Stomach smooth muscle (tissue), 2 donors: ENCODE measurements at regions not wholly inside any gene's neighbourhood (a gene's known extent, or its start where the extent isn't known, plus 50 kb on each side); places are given as distances from the start of the nearest gene placed in this dataset.

Experiments used
- H3K27ac ChIP-seq: one replicate; pipeline ENCODE4 v1.7.0; 2013; ENCODE audit warnings: mild to moderate bottlenecking, low read length, inconsistent platforms
- H3K27me3 ChIP-seq, 2 donors: one replicate each; pipeline ENCODE4 v1.7.0; 2013; ENCODE audit warnings: low read length in 2 of 2; ENCODE audit not compliant: insufficient read depth in 2 of 2, control insufficient read depth in 1 of 2
- H3K36me3 ChIP-seq, 2 donors: one replicate each; pipeline ENCODE4 v1.7.0; 2013; ENCODE audit warnings: low read length in 2 of 2; ENCODE audit not compliant: control insufficient read depth in 2 of 2, insufficient read depth in 2 of 2
- H3K4me1 ChIP-seq: one replicate; pipeline ENCODE4 v1.7.0; 2013; ENCODE audit warnings: low read length; ENCODE audit not compliant: control insufficient read depth, insufficient read depth
- H3K4me3 ChIP-seq, 2 donors: one replicate each; pipeline ENCODE4 v1.7.0; 2013; ENCODE audit warnings: low read length in 2 of 2
- H3K9ac ChIP-seq, 2 donors: one replicate each; pipeline ENCODE4 v1.7.0; 2013; ENCODE audit warnings: low read length in 2 of 2, mild to moderate bottlenecking in 1 of 2
- H3K9me3 ChIP-seq, 2 donors: one replicate each; pipeline ENCODE4 v1.7.0; 2013; ENCODE audit warnings: low read length in 2 of 2; ENCODE audit not compliant: control insufficient read depth in 2 of 2
- donor health status: healthy.
- donor health status: Pancreatic carcinoma.

- Histone ChIP-seq H3K4me3 (no peak overlapping the region), H3K9me3 (no peaks in the 10 kb centered on the region), H3K9ac (no peak overlapping the region), H3K27ac (no peak overlapping the region), H3K36me3 (no peaks in the 10 kb centered on the region), H3K27me3 (peaks cover 0 to 12% of the 10 kb centered on the region in 2 donors), H3K4me1 (no peaks in the 10 kb centered on the region)
Observed at GRCh38 chr19:28425046-28425931, 787.7 kb downstream of the UQCRFS1 start.

GRCh38 chr19:28424662-28425045 is 788.3 kb downstream of the UQCRFS1 start:
- H3K4me1 ChIP-seq, result no peaks in the 10 kb centered on the region
- H3K9ac ChIP-seq, result no peak overlapping the region
- H3K27me3 ChIP-seq, result peaks cover 0 to 12% of the 10 kb centered on the region in 2 donors
- H3K36me3 ChIP-seq, result no peaks in the 10 kb centered on the region
- no peak overlapping the region for H3K27ac ChIP-seq
- no peak overlapping the region for H3K4me3 ChIP-seq
- H3K9me3 ChIP-seq, result no peaks in the 10 kb centered on the region

DNA sequence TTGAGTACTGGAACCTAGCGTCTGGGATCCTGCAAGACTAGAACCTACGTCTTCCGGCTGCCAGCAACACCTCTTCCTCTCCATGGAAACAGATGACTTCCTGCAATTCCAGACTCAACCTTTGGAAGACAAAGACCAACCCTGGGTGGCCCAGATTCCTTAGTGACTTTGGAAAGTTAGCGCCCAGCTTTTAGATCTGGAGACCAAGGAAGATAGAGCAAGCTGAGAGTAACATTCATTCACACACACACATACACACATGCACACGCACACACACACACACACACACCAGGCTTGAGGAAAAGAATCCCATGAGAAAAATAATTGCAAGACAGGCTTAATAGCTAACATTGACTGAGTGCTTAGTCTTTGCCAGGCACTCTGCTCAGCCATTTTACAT is 788.9 kb downstream of the UQCRFS1 start:
- Histone ChIP-seq H3K4me1 (no peaks in the 10 kb centered on the region), H3K9ac (no peak overlapping the region), H3K27ac (no peak overlapping the region), H3K4me3 (no peak overlapping the region), H3K9me3 (peaks cover 0 to 3% of the 10 kb centered on the region in 2 donors), H3K27me3 (peaks cover 0 to 12% of the 10 kb centered on the region in 2 donors), H3K36me3 (no peaks in the 10 kb centered on the region)

GRCh38 chr19:28422791-28423650 is 789.9 kb downstream of the UQCRFS1 start:
- no peaks in the 10 kb centered on the region for H3K36me3 ChIP-seq
- no peak overlapping the region for H3K27ac ChIP-seq
- no peak overlapping the region for H3K9ac ChIP-seq
- peaks cover 0 to 3% of the 10 kb centered on the region in 2 donors for H3K9me3 ChIP-seq
- H3K4me3 ChIP-seq, result no peak overlapping the region
- H3K4me1 ChIP-seq, result no peaks in the 10 kb centered on the region
- peaks cover 0 to 12% of the 10 kb centered on the region in 2 donors for H3K27me3 ChIP-seq

DNA sequence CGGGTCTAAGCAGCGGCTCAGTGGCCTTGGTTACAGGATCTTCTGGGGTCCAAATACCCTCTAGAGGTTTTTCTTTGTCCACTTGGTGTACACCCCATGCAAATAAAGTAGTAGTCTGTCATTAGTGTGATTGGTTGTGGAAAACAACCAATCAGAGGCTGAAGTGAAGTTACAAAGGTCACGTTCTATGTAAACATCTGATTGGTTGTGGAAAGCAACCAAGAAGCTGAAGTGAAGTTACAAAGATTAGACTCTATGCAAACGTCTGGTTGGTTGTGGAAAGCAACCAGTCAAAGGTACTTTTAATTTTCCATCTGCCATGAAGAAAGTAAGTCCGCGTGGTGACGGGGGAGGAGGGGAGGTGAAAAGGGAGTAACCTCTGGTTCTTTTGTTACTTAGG is 790.9 kb downstream of the UQCRFS1 start:
- Histone ChIP-seq H3K27me3 (peaks cover 0 to 10% of the 10 kb centered on the region in 2 donors), H3K27ac (no peak overlapping the region), H3K4me3 (no peak overlapping the region), H3K9me3 (peaks cover 0 to 3% of the 10 kb centered on the region in 2 donors), H3K36me3 (no peaks in the 10 kb centered on the region), H3K9ac (no peak overlapping the region), H3K4me1 (no peaks in the 10 kb centered on the region)

- no peak overlapping the region for H3K9ac ChIP-seq
- H3K27ac ChIP-seq, result no peak overlapping the region
- H3K4me1 ChIP-seq, result no peaks in the 10 kb centered on the region
- peaks cover 0 to 3% of the 10 kb centered on the region in 2 donors for H3K9me3 ChIP-seq
- H3K36me3 ChIP-seq, result no peaks in the 10 kb centered on the region
- no peak overlapping the region for H3K4me3 ChIP-seq
- peaks cover 0 to 8% of the 10 kb centered on the region in 2 donors for H3K27me3 ChIP-seq
Observed at GRCh38 chr19:28420811-28421550, 792.0 kb downstream of the UQCRFS1 start.

DNA sequence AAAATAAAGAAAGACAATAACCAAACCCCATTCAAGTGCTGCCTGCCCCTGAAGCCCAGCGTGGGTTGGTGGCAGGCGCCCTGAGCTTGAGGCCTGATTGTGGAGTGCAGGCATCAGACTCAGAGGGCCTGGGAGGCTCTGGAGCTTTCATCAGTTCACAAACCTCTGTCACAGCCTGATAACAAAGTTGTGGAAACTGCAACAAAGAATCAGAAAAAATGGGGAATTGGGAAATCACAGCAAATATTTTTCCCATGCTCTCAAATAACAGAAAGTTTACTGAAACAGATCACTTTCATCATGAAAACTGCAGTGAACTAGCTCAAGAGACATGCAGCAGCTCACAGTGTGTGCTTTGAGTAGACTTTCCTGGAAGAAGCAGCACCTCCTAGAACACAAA is 793.6 kb downstream of the UQCRFS1 start:
- H3K9ac ChIP-seq, result no peak overlapping the region
- H3K36me3 ChIP-seq, result no peaks in the 10 kb centered on the region
- peaks cover 0 to 3% of the 10 kb centered on the region in 2 donors for H3K9me3 ChIP-seq
- H3K27me3 ChIP-seq, result peaks cover 0 to 5% of the 10 kb centered on the region in 2 donors
- H3K27ac ChIP-seq, result no peak overlapping the region
- H3K4me3 ChIP-seq, result no peak overlapping the region
- no peaks in the 10 kb centered on the region for H3K4me1 ChIP-seq

DNA sequence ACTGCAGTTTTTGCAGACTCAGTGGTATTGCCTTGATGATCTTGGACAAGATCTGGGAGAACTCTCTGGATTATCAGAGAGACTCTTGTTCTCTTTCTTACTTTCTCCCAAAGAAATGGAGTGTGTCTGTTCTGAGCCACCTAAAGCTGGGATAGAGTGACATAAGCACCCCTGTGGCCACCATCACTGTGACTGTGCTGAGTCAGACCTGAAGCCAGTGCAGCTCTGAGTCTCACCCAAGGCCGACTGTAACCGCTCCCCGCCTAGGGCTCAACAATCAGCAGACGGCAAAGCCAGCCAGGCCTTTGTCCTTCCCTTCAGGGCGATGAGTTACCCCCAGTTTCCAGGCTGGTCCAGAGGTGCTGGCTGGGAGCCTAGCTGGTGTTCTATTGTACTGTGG is 795.6 kb downstream of the UQCRFS1 start:
- Histone ChIP-seq H3K27ac (no peak overlapping the region), H3K4me3 (no peak overlapping the region), H3K4me1 (no peaks in the 10 kb centered on the region), H3K9ac (no peak overlapping the region), H3K36me3 (no peaks in the 10 kb centered on the region), H3K9me3 (peaks cover 3% of the 10 kb centered on the region in 2 donors), H3K27me3 (no peaks in the 10 kb centered on the region)

DNA sequence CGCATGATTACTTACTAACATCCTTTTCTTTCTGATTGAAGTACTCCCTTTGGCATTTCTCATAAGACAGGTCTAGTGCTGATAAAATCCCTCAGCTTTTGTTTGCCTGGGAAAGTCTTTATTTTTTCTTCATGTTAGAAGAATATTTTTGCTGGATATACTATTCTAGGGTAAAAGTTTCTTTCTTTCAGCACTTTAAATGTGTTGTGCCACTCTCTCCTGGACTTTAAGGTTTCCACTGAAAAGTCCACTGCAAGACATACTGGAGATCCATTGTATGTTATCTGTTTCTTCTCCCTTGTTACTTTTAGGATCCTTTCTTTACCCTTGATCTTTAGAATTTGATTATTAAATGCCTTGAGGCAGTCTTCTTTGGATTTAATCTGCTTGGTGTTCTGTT is 796.7 kb downstream of the UQCRFS1 start:
- Histone ChIP-seq H3K27ac (no peak overlapping the region), H3K4me1 (no peaks in the 10 kb centered on the region)

GRCh38 chr19:28414748-28415147 is 798.2 kb downstream of the UQCRFS1 start:
- Histone ChIP-seq H3K4me1 (no peaks in the 10 kb centered on the region), H3K27ac (no peak overlapping the region), H3K4me3 (no peak overlapping the region), H3K9ac (no peak overlapping the region), H3K36me3 (no peaks in the 10 kb centered on the region), H3K27me3 (peaks cover 0 to 2% of the 10 kb centered on the region in 2 donors), H3K9me3 (peaks cover 3 to 6% of the 10 kb centered on the region in 2 donors)

More for the DNA sequence above, 796.7 kb downstream of the UQCRFS1 start:
- Histone ChIP-seq H3K9me3 (peaks cover 3 to 6% of the 10 kb centered on the region in 2 donors), H3K4me3 (no peak overlapping the region), H3K27me3 (peaks cover 0 to 2% of the 10 kb centered on the region in 2 donors), H3K36me3 (no peaks in the 10 kb centered on the region), H3K9ac (no peak overlapping the region)
